ENCODE measurements at regions not wholly inside any gene's neighbourhood (a gene's known extent, or its start where the extent isn't known, plus 50 kb on each side); places are given as distances from the start of the nearest gene placed in this dataset.

DNA sequence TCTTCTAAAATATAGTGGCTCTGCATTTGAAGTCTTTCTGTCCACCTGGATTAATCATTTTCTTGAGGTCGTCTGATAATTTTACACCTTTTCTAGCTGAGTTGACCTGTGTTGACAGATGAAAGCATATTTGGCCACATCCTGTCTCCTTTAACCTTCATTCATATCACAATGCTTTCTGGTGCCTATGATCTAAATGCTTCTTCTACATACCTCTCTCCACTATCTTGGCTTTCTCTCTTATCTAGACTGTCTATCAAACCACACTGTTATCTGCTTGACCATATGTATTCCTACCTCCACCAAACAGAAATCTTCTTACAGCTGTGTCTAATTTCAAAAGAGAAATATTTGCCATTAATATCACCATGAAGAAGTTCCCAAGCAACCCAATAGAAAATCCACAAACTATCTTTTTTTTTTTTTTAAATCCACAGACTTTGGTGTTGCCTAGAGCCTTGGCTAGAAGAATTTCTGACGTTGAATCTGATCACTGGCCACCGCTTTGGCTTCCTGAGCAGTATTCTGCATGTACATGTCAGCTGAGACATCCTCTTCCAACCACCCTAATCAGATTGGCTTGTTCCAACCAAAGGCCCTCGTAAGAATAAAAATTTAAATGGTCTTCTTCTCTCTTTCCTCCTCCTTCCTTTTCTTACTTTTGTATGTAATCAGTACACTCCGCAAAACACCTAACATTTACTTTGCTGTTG, 66.3 kb upstream of the SP4 start:
- no peak for DNase-seq (ENCODE audit: low spot score)

GRCh38 chr7:21364801-21365271, 63.0 kb upstream of the SP4 start:
- no peak for DNase-seq (ENCODE audit: low spot score)

GRCh38 chr7:21365866-21366624, 61.8 kb upstream of the SP4 start:
- DNase-seq (ENCODE audit: low spot score), result no peak

GRCh38 chr7:21367081-21367480, 60.8 kb upstream of the SP4 start:
- no peak for DNase-seq (ENCODE audit: low spot score)

- DNase-seq (ENCODE audit: low spot score), result no peak
These were observed 60.3 kb upstream of the SP4 start for GRCh38 chr7:21367537-21367936.

- no peak for DNase-seq (ENCODE audit: low spot score)
These were observed 59.6 kb upstream of the SP4 start for GRCh38 chr7:21368317-21368716.

- DNase-seq (ENCODE audit: low spot score), result no peak
These were observed 57.5 kb upstream of the SP4 start for GRCh38 chr7:21370283-21370982.

DNA sequence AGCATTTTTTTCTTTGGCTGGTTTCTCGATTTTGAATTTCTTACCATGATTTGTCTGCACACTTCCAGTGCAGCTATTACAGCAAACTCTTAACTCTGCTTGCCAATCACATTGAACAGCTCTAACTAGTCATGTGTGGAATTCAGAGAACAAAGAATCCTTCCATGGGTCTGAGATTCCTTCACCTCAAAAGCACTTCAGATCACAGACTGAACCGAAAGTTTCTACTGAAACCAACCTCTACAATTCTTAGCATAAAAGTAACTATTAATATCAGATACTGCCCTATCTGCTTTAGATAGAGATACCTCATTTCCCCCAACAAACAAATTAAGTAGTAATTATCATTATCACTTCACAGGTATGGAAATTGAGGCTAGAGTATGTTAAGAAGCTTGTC, 56.5 kb upstream of the SP4 start:
- DNase-seq (ENCODE audit: low spot score), result no peak

GRCh38 chr7:21373031-21373430, 54.9 kb upstream of the SP4 start:
- no peak for DNase-seq (ENCODE audit: low spot score)

GRCh38 chr7:21374134-21374533, 53.7 kb upstream of the SP4 start:
- DNase-seq (ENCODE audit: low spot score), result no peak

- no peak for DNase-seq (ENCODE audit: low spot score)
These were observed 50.3 kb upstream of the SP4 start for GRCh38 chr7:21377545-21377944.

Measured in putamen (tissue), 1 donor.